ENCODE measurements at regions not wholly inside any gene's neighbourhood (a gene's known extent, or its start where the extent isn't known, plus 50 kb on each side); places are given as distances from the start of the nearest gene placed in this dataset.
"Not testable (repeated sequence)": the region's sequence is repeated elsewhere in the genome, so short reads cannot be mapped to it uniquely, and the experiment has no call there.

DNA sequence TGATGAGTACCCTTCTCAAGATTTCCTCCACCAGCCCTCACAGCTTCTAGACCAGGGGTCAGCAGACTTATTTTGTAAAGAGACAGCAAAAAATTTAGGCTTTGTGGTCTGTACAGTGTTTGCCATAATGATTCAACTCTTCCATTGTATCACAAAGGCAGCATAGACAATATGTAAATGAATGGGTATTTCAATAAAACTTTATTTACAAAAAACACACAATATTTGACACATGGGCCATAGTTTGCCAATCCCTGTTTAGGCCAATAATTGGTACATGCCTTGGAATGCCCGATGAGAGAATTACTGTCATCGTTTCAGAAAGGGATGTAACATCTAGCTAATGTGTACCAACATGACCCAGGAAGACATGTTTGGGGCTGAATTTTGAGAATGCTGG is 178.9 kb upstream of the GALNT2 start:
- ATAC-seq: no peak

GRCh38 chr1:229888561-229889001 is 178.5 kb upstream of the GALNT2 start:
- no peak for ATAC-seq

GRCh38 chr1:229889031-229889517 is 178.0 kb upstream of the GALNT2 start:
- no peak for ATAC-seq

- ATAC-seq: no peak
Measured at GRCh38 chr1:229891227-229891626, 175.8 kb upstream of the GALNT2 start.

DNA sequence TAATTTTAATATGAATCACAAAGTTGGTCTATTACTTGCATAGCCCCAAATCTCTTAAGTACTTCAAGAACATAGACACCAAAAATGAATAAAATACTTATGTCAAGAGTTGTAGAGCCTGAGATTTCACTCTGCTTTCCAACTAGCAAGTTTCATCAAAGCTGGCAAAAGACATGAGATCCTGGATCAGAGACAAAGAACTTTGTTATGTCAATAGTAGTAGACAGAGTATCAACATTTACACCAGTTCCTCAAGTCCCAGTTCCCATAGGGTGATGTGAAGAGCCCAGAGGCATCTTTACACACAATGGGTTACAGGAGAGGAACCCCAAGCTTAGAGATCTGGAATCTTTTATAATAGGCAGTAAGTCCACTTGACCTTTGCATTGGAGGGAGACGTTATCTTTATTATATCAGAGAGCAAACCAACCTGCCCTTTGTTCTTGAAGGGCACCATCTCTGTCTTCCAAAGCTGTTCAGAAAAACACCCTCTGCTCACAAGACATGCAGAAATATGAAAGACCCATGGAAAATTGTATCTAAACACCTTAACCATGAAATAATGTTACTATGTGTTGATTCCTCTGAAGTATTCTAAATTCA is 174.4 kb upstream of the GALNT2 start:
- no peak for ATAC-seq

GRCh38 chr1:229893762-229894444 is 173.1 kb upstream of the GALNT2 start:
- no peak for ATAC-seq

- no peak for ATAC-seq
Measured at GRCh38 chr1:229894532-229894931, 172.5 kb upstream of the GALNT2 start.

DNA sequence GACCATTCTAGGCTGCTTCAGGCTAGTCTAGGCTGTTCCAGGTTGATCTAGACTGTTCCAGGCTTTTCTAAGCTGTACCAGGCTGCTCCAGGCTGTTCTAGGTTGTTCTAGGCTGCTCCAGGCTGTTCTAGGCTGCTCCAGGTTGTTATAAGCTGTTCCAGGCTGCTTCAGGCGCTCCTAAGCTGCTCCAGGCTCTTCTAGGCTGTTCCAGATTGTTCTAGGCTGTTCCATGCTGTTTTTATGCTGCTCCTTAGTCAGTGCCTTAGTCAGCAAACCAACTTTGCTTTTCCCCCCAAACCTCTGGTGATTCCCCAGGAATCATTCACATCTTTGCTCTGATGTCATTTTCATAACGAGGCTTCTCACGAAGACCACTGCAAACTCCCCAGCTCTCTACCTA is 171.4 kb upstream of the GALNT2 start:
- ATAC-seq: no peak

GRCh38 chr1:229896306-229896705 is 170.7 kb upstream of the GALNT2 start:
- no peak for ATAC-seq

DNA sequence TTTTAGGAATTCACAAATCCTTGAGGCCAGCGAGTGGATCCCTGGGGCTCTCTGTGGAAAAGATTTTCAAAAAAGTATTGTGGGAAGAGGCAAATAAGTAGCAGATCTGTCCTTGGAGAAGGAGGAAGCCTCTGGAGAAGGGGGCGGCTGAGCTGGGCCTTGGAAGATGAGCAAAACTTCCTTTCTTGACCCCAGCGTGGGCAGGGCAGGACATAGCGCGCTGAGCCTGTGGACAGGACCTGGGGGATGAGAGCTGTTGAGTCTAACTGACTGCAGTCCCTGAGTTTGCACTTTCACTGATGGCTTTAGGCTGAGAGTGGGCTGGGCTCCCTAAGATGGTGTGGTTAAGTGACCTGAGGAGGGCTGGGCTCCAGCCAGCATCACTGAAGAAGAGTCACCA is 170.2 kb upstream of the GALNT2 start:
- no peak for ATAC-seq

DNA sequence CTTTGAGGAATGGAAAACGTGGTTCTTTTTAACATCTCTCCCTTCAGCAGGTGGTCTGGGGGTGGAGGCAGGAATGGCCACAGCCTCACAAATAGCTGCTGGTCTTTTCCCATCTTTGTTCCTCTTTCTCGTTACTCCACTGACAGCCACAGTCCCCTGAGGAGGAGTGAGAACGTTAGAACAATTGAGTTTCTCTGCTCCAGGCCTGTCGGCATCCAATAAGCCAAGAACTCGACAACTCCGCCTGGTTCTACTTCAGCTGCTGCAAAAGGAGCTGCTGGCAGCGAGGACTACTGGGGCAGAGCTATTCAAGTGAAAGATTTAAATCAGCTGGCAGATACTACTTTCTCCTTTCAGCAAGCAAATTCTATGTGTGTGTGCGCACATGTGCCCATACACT is 169.5 kb upstream of the GALNT2 start:
- no peak for ATAC-seq

- no peak for ATAC-seq
Measured at GRCh38 chr1:229900220-229900619, 166.8 kb upstream of the GALNT2 start.

DNA sequence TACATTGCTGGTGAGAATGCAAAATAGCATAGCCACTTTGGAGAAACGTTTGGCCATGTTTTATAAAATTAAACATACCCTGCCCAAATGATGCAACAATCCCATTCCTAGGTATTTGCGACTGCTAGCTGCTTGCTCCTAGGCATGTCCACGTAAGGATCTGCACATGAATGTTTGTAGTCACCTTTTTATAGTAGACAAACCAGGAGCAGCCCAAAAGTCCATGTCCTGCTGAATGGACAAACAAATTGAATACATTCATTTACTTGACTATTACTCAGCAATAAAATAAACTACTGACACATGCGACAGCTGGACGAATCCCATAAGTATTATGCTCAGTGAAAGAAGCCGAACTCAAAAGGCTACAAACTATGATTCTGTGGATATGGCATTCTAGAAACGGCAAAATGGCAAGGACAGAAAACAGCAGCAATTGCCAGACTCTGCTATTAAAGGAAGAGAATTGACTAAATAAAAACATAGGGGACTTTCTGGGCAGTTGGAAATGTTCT is 161.9 kb upstream of the GALNT2 start:
- ATAC-seq: no peak

DNA sequence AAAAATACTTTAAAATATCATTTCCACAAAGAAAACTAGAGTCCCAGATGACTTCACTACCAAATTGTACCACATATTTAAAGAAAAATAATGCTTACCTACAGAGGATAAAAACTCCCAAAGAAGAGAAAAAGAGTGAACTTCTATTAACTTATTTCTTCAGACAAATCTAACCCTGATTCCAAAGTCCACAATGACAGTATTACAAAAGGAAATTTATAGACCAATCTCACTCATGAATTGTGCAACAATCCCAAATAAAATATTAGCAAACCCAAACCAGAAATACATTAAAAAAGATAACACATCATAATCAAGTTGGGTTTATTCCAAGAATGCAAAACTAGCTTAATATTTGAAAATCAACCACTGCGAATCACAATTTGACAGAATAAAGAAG is 161.4 kb upstream of the GALNT2 start:
- ATAC-seq: no peak

DNA sequence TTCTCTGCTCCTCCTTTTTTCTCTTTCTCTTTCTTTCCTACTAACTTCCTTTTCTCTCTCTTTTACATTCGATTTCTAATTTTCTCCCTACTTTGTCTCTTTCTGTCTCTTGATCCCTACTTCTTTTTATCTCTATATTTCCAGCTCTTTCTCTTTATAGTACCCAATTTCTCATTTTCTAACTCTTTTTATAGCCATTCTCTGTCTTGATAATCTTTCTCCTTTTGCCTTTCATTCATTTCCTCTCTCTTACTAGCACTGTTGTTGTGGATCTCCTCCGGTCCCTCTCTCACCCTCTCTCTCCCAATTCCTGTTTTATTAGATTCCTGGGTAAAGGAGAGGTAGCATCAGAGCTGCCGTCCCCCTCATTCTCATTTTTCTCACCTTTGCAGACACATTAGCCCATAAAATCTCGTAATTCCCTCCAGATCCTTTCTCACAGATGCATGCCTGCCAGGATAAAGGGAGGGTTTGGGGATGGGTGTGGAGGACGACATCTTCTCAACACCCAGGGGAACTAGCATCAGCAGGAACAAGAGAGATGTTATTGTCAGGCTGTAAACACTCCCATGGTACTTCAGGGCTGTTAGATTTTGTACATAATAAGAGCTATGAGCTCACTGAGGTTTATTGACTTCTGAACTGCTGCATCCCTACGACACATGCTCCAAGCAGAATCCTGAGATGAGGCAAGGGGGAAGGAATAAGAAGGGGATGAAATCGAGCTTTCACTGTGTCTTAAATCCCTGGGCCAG is 159.0 kb upstream of the GALNT2 start:
- no peak for ATAC-seq

GRCh38 chr1:229908689-229909088 is 158.3 kb upstream of the GALNT2 start:
- ATAC-seq: no peak

GRCh38 chr1:229913489-229913888 is 153.5 kb upstream of the GALNT2 start:
- ATAC-seq: no peak

- ATAC-seq: not testable (repeated sequence)
Measured at GRCh38 chr1:229919488-229919887, 147.6 kb upstream of the GALNT2 start.

DNA sequence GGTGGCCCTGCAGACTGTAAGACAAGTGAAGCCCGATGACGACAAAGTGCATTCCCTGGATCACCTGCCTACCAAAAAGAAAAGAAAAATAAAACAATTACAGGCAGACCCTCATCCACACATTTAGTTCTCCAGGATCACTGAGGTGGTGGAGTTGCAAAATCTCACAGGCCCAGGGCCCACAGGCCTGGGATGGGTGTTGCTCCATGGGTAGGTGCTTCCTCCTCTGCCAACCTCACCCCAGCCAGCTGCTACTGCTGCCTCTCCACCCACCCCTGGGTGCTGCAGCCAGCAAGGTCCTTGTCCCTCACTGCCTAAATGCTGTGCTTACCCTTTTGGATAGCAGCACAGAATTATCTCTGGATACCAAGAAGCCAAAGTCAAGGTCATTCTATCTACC is 146.4 kb upstream of the GALNT2 start:
- ATAC-seq: no peak

DNA sequence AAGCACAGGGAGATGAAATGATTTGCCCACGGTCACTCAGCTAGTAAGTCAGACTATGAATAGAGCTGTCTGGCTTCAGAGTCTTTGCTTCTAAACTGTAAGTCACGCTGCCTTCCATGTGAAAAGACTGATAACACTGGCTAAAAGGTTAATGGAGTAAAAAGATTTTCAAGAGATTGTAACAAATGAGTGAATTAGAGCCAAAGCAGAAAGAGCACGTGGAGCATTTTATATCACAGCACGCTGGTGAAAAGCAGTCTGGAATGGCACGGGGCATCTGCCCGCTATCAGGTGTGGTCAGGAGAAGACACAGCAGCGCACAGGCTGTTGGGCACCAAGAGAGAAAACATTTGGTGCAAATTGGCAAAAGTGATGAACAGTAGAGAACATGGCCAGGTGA is 144.8 kb upstream of the GALNT2 start:
- no peak for ATAC-seq

- no peak for ATAC-seq
Measured at GRCh38 chr1:229924639-229925038, 142.4 kb upstream of the GALNT2 start.

- no peak for ATAC-seq
Measured at GRCh38 chr1:229928767-229929166, 138.3 kb upstream of the GALNT2 start.

DNA sequence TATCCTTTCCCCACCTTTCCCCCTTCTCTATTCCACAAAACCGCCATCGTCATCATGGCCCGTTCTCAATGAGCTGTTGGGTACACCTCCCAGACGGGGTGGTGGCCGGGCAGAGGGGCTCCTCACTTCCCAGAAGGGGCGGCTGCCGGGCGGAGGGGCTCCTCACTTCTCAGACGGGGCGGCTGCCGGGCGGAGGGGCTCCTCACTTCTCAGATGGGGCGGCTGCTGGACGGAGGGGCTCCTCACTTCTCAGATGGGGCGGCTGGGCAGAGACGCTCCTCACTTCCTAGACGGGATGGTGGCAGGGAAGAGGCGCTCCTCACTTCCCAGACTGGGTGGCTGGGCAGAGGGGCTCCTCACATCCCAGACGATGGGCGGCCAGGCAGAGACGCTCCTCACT is 135.3 kb upstream of the GALNT2 start:
- ATAC-seq: not testable (repeated sequence)

DNA sequence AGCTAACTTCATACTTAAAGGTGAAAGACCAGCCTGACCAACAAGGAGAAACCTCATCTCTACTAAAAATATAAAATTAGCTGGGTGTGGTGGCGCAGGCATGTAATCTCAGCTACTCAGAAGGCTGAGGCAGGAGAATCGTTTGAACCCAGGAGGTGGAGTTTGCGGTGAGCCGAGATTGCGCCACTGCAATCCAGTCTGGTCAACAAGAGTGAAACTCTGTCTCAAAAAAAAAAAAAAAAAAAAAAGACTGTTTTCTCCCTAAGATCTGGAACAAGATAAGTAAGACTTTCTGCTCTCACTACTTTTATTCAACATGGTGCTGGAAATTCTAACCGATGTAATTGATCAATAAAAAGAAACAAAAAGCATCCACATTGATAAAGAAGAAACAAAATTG is 131.9 kb upstream of the GALNT2 start:
- not testable (repeated sequence) for ATAC-seq
